Adrenal gland (tissue), 5 donors: ENCODE measurements at regions not wholly inside any gene's neighbourhood (a gene's known extent, or its start where the extent isn't known, plus 50 kb on each side); places are given as distances from the start of the nearest gene placed in this dataset.

Source experiments
- CTCF ChIP-seq, 6 experiments: fragments of 450-650 bp in 4 of 6; fragments of 200-600 bp in 2 of 6; sonication (generic) in 1 of 6; IDR thresholded peaks; 1 replicate in 5 of 6; 2 replicates in 1 of 6; pipeline versions ENCODE4 v1.5.1 to v1.8.0; 2016 to 2021; ENCODE audit warnings: antibody characterized with exemption in 6 of 6, mild to moderate bottlenecking in 2 of 6, moderate library complexity in 1 of 6
- POLR2A ChIP-seq, 2 donors: fragments of 450-650 bp; IDR thresholded peaks; one replicate each; pipeline ENCODE4 v1.6.1; 2017; ENCODE audit warnings: antibody characterized with exemption in 2 of 2, mild to moderate bottlenecking in 2 of 2, moderate library complexity in 1 of 2
- donor health status: DM: no; HTN: no; CAD: no.

- TF ChIP-seq CTCF (IDR thresholded peaks at IDR 0.05) = no peak
- TF ChIP-seq POLR2A (IDR thresholded peaks at IDR 0.05) = no peak
Measured at GRCh38 chr10:36640626-36641025, 484.8 kb upstream of the ANKRD30A start.
